ENCODE measurements at regions not wholly inside any gene's neighbourhood (a gene's known extent, or its start where the extent isn't known, plus 50 kb on each side); places are given as distances from the start of the nearest gene placed in this dataset.

DNA sequence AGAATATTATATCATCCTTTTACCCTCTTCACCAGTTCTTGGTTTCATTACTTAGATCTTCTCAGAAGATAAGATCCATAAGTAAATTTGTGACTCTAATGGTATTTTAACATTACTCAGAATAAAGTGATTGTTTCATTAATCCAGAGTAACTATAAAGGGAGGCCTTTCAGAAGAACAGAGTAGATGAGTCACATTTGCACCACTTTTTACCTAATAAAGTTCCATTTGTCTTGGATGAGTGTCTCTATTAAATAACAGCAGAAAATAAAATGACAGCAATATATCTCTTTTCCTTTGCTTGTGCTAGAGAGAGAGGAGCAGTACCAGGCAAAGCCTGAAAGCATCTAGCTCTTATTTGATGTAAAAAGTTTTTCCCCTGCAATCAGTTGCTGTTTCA is 926.5 kb upstream of the CNTNAP5 start (continued):
- TF ChIP-seq, protein P1, sequence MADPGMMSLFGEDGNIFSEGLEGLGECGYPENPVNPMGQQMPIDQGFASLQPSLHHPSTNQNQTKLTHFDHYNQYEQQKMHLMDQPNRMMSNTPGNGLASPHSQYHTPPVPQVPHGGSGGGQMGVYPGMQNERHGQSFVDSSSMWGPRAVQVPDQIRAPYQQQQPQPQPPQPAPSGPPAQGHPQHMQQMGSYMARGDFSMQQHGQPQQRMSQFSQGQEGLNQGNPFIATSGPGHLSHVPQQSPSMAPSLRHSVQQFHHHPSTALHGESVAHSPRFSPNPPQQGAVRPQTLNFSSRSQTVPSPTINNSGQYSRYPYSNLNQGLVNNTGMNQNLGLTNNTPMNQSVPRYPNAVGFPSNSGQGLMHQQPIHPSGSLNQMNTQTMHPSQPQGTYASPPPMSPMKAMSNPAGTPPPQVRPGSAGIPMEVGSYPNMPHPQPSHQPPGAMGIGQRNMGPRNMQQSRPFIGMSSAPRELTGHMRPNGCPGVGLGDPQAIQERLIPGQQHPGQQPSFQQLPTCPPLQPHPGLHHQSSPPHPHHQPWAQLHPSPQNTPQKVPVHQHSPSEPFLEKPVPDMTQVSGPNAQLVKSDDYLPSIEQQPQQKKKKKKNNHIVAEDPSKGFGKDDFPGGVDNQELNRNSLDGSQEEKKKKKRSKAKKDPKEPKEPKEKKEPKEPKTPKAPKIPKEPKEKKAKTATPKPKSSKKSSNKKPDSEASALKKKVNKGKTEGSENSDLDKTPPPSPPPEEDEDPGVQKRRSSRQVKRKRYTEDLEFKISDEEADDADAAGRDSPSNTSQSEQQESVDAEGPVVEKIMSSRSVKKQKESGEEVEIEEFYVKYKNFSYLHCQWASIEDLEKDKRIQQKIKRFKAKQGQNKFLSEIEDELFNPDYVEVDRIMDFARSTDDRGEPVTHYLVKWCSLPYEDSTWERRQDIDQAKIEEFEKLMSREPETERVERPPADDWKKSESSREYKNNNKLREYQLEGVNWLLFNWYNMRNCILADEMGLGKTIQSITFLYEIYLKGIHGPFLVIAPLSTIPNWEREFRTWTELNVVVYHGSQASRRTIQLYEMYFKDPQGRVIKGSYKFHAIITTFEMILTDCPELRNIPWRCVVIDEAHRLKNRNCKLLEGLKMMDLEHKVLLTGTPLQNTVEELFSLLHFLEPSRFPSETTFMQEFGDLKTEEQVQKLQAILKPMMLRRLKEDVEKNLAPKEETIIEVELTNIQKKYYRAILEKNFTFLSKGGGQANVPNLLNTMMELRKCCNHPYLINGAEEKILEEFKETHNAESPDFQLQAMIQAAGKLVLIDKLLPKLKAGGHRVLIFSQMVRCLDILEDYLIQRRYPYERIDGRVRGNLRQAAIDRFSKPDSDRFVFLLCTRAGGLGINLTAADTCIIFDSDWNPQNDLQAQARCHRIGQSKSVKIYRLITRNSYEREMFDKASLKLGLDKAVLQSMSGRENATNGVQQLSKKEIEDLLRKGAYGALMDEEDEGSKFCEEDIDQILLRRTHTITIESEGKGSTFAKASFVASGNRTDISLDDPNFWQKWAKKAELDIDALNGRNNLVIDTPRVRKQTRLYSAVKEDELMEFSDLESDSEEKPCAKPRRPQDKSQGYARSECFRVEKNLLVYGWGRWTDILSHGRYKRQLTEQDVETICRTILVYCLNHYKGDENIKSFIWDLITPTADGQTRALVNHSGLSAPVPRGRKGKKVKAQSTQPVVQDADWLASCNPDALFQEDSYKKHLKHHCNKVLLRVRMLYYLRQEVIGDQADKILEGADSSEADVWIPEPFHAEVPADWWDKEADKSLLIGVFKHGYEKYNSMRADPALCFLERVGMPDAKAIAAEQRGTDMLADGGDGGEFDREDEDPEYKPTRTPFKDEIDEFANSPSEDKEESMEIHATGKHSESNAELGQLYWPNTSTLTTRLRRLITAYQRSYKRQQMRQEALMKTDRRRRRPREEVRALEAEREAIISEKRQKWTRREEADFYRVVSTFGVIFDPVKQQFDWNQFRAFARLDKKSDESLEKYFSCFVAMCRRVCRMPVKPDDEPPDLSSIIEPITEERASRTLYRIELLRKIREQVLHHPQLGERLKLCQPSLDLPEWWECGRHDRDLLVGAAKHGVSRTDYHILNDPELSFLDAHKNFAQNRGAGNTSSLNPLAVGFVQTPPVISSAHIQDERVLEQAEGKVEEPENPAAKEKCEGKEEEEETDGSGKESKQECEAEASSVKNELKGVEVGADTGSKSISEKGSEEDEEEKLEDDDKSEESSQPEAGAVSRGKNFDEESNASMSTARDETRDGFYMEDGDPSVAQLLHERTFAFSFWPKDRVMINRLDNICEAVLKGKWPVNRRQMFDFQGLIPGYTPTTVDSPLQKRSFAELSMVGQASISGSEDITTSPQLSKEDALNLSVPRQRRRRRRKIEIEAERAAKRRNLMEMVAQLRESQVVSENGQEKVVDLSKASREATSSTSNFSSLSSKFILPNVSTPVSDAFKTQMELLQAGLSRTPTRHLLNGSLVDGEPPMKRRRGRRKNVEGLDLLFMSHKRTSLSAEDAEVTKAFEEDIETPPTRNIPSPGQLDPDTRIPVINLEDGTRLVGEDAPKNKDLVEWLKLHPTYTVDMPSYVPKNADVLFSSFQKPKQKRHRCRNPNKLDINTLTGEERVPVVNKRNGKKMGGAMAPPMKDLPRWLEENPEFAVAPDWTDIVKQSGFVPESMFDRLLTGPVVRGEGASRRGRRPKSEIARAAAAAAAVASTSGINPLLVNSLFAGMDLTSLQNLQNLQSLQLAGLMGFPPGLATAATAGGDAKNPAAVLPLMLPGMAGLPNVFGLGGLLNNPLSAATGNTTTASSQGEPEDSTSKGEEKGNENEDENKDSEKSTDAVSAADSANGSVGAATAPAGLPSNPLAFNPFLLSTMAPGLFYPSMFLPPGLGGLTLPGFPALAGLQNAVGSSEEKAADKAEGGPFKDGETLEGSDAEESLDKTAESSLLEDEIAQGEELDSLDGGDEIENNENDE (IDR thresholded peaks at IDR 0.05; ENCODE audit: insufficient replicate concordance, low read length), result no peak
- TF ChIP-seq TCF12 (IDR thresholded peaks at IDR 0.05; ENCODE audit: low read depth, low read length), result no peak
- no peak for TF ChIP-seq NRF1 (IDR thresholded peaks at IDR 0.05; ENCODE audit: low read depth, low read length)
- TF ChIP-seq TAF7 (optimal IDR thresholded peaks at IDR 0.05; ENCODE audit: borderline replicate concordance, low read depth, low read length), result no peak
- no peak for TF ChIP-seq BCL11A (IDR thresholded peaks at IDR 0.05; ENCODE audit: low read depth in 2 of 2, low read length in 2 of 2)
